GM10266 (cell line): ENCODE measurements at regions not wholly inside any gene's neighbourhood (a gene's known extent, or its start where the extent isn't known, plus 50 kb on each side); places are given as distances from the start of the nearest gene placed in this dataset.

Experiments used
- DNase-seq: peaks from one replicate; pipeline ENCODE4 v3.0.0; 2012; ENCODE audit errors: extremely low spot score
- CTCF ChIP-seq: IDR thresholded peaks from 2 replicates; pipeline ENCODE4 v1.5.1; 2012; ENCODE audit warnings: mild to moderate bottlenecking, low read depth; ENCODE audit not compliant: control insufficient read depth, insufficient read depth; ENCODE audit errors: missing control alignments

- TF ChIP-seq CTCF: no peak
- DNase-seq: no peak
Observed at GRCh38 chr6:71733970-71734899, 152.1 kb upstream of the RIMS1 start.

GRCh38 chr6:71737953-71738352 is 148.4 kb upstream of the RIMS1 start:
- DNase-seq: no peak
- TF ChIP-seq CTCF: no peak

- no peak for DNase-seq
- TF ChIP-seq CTCF: no peak
Observed at GRCh38 chr6:71745525-71745924, 140.8 kb upstream of the RIMS1 start.

GRCh38 chr6:71766146-71766760 is 120.1 kb upstream of the RIMS1 start:
- DNase-seq: no peak
- no peak for TF ChIP-seq CTCF

GRCh38 chr6:71766796-71767195 is 119.6 kb upstream of the RIMS1 start:
- TF ChIP-seq CTCF: no peak
- DNase-seq: no peak

- DNase-seq: no peak
- TF ChIP-seq CTCF: no peak
Observed at GRCh38 chr6:71768356-71768755, 118.0 kb upstream of the RIMS1 start.

GRCh38 chr6:71808865-71809264 is 77.5 kb upstream of the RIMS1 start:
- DNase-seq: no peak
- no peak for TF ChIP-seq CTCF
